ENCODE measurements at regions not wholly inside any gene's neighbourhood (a gene's known extent, or its start where the extent isn't known, plus 50 kb on each side); places are given as distances from the start of the nearest gene placed in this dataset.
A peak's percentile ranks its signal among the peaks of the same experiment; 100 is the strongest.

GRCh38 chr20:34163307-34163706, 51.3 kb upstream of the EIF2S2 start:
- DNase-seq: no peak

GRCh38 chr20:34164381-34164984, 52.4 kb upstream of the EIF2S2 start:
- DNase-seq: no peak

- DNase-seq: no peak
Measured at GRCh38 chr20:34165018-34165619, 53.1 kb upstream of the EIF2S2 start.

- no peak for DNase-seq
Measured at GRCh38 chr20:34171640-34172039, 59.6 kb upstream of the EIF2S2 start.

- no peak for DNase-seq
Measured at GRCh38 chr20:34172926-34173325, 60.9 kb upstream of the EIF2S2 start.

- DNase-seq: no peak
Measured at GRCh38 chr20:34175079-34175478, 63.0 kb upstream of the EIF2S2 start.

- no peak for DNase-seq
Measured at GRCh38 chr20:34175879-34176278, 63.8 kb upstream of the EIF2S2 start.

GRCh38 chr20:34177052-34177451, 64.2 kb upstream of the ASIP start:
- no peak for DNase-seq

GRCh38 chr20:34179637-34180360, 61.4 kb upstream of the ASIP start:
- no peak for DNase-seq

- no peak for DNase-seq
Measured at GRCh38 chr20:34180460-34181120, 60.6 kb upstream of the ASIP start.

- DNase-seq: no peak
Measured at GRCh38 chr20:34181484-34181883, 59.7 kb upstream of the ASIP start.

- no peak for DNase-seq
Measured at GRCh38 chr20:34185766-34186620, 55.2 kb upstream of the ASIP start.

- DNase-seq: no peak
Measured at GRCh38 chr20:34189572-34190163, 51.6 kb upstream of the ASIP start.

- no peak for DNase-seq
Measured at GRCh38 chr20:34190262-34190661, 51.0 kb upstream of the ASIP start.

- DNase-seq: peak; percentile 56 to 64
Measured at GRCh38 chr20:34190679-34191090, 50.5 kb upstream of the ASIP start.
